ENCODE measurements at regions not wholly inside any gene's neighbourhood (a gene's known extent, or its start where the extent isn't known, plus 50 kb on each side); places are given as distances from the start of the nearest gene placed in this dataset.

GRCh38 chr14:100406505-100407131 is 83.5 kb downstream of the SLC25A47 start:
- Histone ChIP-seq H3K4me3 (ENCODE audit: low read depth, low read length) (peak overlapping the region; percentile 32), H3K36me3 (ENCODE audit: control insufficient read depth, insufficient read depth, low read length) (no peaks in the 10 kb centered on the region), H3K4me1 (ENCODE audit: control insufficient read depth, insufficient read depth, low read length, poor library complexity, severe bottlenecking) (peaks cover 28% of the 10 kb centered on the region), H3K9me3 (ENCODE audit: control insufficient read depth in 2 of 2, low read length in 2 of 2) (no peaks in the 10 kb centered on the region), H3K27me3 (ENCODE audit: control insufficient read depth, insufficient read depth, low read length) (no peaks in the 10 kb centered on the region), H3K27ac (ENCODE audit: insufficient read depth, low read length, poor library complexity, severe bottlenecking) (peak overlapping the region; percentile 51)
- peak in 2 of 3 donors; percentile 19 to 86 for DNase-seq
- H3K27ac Mint-ChIP-seq, result peak overlapping the region; percentile 84 to 96 (median 85)
- H3K9me3 Mint-ChIP-seq, result no peaks in the 10 kb centered on the region
- peak; percentile 72 to 91 for ATAC-seq (ENCODE audit: low read depth in 2 of 2)
- H3K4me3 Mint-ChIP-seq, result peak overlapping the region in 3 of 4 donors; percentile 49 to 85 (median 66)
- no peaks in the 10 kb centered on the region for H3K27me3 Mint-ChIP-seq
- H3K36me3 Mint-ChIP-seq, result peaks cover 15% of the 10 kb centered on the region
- peaks cover 17 to 60% (median 34%) of the 10 kb centered on the region in 4 donors for H3K4me1 Mint-ChIP-seq

GRCh38 chr14:100407376-100408102 is 84.4 kb downstream of the SLC25A47 start:
- Mint-ChIP-seq H3K9me3 (no peaks in the 10 kb centered on the region), H3K27me3 (no peaks in the 10 kb centered on the region), H3K27ac (peak overlapping the region; percentile 21 to 96 (median 84)), H3K4me1 (peaks cover 17 to 55% (median 36%) of the 10 kb centered on the region in 4 donors), H3K4me3 (peak overlapping the region in 2 of 4 donors; percentile 58 to 85), H3K36me3 (peaks cover 10% of the 10 kb centered on the region)
- H3K9me3 ChIP-seq (ENCODE audit: control insufficient read depth in 2 of 2, low read length in 2 of 2), result no peaks in the 10 kb centered on the region
- H3K4me1 ChIP-seq (ENCODE audit: control insufficient read depth, insufficient read depth, low read length, poor library complexity, severe bottlenecking), result peaks cover 28% of the 10 kb centered on the region
- no peak overlapping the region for H3K4me3 ChIP-seq (ENCODE audit: low read depth, low read length)
- no peaks in the 10 kb centered on the region for H3K27me3 ChIP-seq (ENCODE audit: control insufficient read depth, insufficient read depth, low read length)
- no peaks in the 10 kb centered on the region for H3K36me3 ChIP-seq (ENCODE audit: control insufficient read depth, insufficient read depth, low read length)
- no peak for ATAC-seq (ENCODE audit: low read depth in 2 of 2)
- H3K27ac ChIP-seq (ENCODE audit: insufficient read depth, low read length, poor library complexity, severe bottlenecking), result no peak overlapping the region
- DNase-seq, result no peak

GRCh38 chr14:100408350-100409002 is 85.3 kb downstream of the SLC25A47 start:
- ATAC-seq (ENCODE audit: low read depth in 2 of 2) (no peak), DNase-seq (no peak)
- H3K9me3 ChIP-seq (ENCODE audit: control insufficient read depth in 2 of 2, low read length in 2 of 2), result no peaks in the 10 kb centered on the region
- peaks cover 9% of the 10 kb centered on the region for H3K36me3 Mint-ChIP-seq
- peak overlapping the region in 1 of 4 donors; percentile 58 for H3K4me3 Mint-ChIP-seq
- no peak overlapping the region for H3K4me3 ChIP-seq (ENCODE audit: low read depth, low read length)
- H3K27ac Mint-ChIP-seq, result peak overlapping the region in 2 of 3 donors; percentile 15 to 84
- H3K27ac ChIP-seq (ENCODE audit: insufficient read depth, low read length, poor library complexity, severe bottlenecking), result peak overlapping the region; percentile 3
- peaks cover 0 to 2% (median 0%) of the 10 kb centered on the region in 7 donors for H3K9me3 Mint-ChIP-seq
- no peaks in the 10 kb centered on the region for H3K36me3 ChIP-seq (ENCODE audit: control insufficient read depth, insufficient read depth, low read length)
- peaks cover 28% of the 10 kb centered on the region for H3K4me1 ChIP-seq (ENCODE audit: control insufficient read depth, insufficient read depth, low read length, poor library complexity, severe bottlenecking)
- H3K27me3 Mint-ChIP-seq, result no peaks in the 10 kb centered on the region
- H3K27me3 ChIP-seq (ENCODE audit: control insufficient read depth, insufficient read depth, low read length), result no peaks in the 10 kb centered on the region
- peaks cover 17 to 50% (median 36%) of the 10 kb centered on the region in 4 donors for H3K4me1 Mint-ChIP-seq

GRCh38 chr14:100409003-100409360 is 85.8 kb downstream of the SLC25A47 start:
- Mint-ChIP-seq H3K9me3 (peaks cover 0 to 2% (median 0%) of the 10 kb centered on the region in 7 donors), H3K4me3 (no peak overlapping the region), H3K4me1 (peaks cover 17 to 46% (median 36%) of the 10 kb centered on the region in 4 donors), H3K27me3 (no peaks in the 10 kb centered on the region), H3K36me3 (peaks cover 9% of the 10 kb centered on the region), H3K27ac (peak overlapping the region in 1 of 3 donors; percentile 15)
- Histone ChIP-seq H3K36me3 (ENCODE audit: control insufficient read depth, insufficient read depth, low read length) (no peaks in the 10 kb centered on the region), H3K4me1 (ENCODE audit: control insufficient read depth, insufficient read depth, low read length, poor library complexity, severe bottlenecking) (peaks cover 28% of the 10 kb centered on the region), H3K27ac (ENCODE audit: insufficient read depth, low read length, poor library complexity, severe bottlenecking) (peak overlapping the region; percentile 3), H3K4me3 (ENCODE audit: low read depth, low read length) (no peak overlapping the region), H3K27me3 (ENCODE audit: control insufficient read depth, insufficient read depth, low read length) (no peaks in the 10 kb centered on the region), H3K9me3 (ENCODE audit: control insufficient read depth in 2 of 2, low read length in 2 of 2) (no peaks in the 10 kb centered on the region)
- no peak for DNase-seq
- no peak for ATAC-seq (ENCODE audit: low read depth in 2 of 2)

- Mint-ChIP-seq H3K9me3 (peaks cover 0 to 2% (median 0%) of the 10 kb centered on the region in 7 donors), H3K4me1 (peaks cover 17 to 42% (median 33%) of the 10 kb centered on the region in 4 donors), H3K36me3 (peaks cover 9% of the 10 kb centered on the region), H3K4me3 (no peak overlapping the region), H3K27me3 (no peaks in the 10 kb centered on the region), H3K27ac (peak overlapping the region in 2 of 3 donors; percentile 5 to 30)
- Histone ChIP-seq H3K27ac (ENCODE audit: insufficient read depth, low read length, poor library complexity, severe bottlenecking) (no peak overlapping the region), H3K36me3 (ENCODE audit: control insufficient read depth, insufficient read depth, low read length) (no peaks in the 10 kb centered on the region), H3K4me1 (ENCODE audit: control insufficient read depth, insufficient read depth, low read length, poor library complexity, severe bottlenecking) (peaks cover 28% of the 10 kb centered on the region), H3K4me3 (ENCODE audit: low read depth, low read length) (no peak overlapping the region), H3K9me3 (ENCODE audit: control insufficient read depth in 2 of 2, low read length in 2 of 2) (no peaks in the 10 kb centered on the region), H3K27me3 (ENCODE audit: control insufficient read depth, insufficient read depth, low read length) (no peaks in the 10 kb centered on the region)
- DNase-seq, result no peak
- no peak for ATAC-seq (ENCODE audit: low read depth in 2 of 2)
Measured at GRCh38 chr14:100409651-100410050, 86.5 kb downstream of the SLC25A47 start.

GRCh38 chr14:100410056-100410565 is 87.0 kb downstream of the SLC25A47 start:
- Mint-ChIP-seq H3K4me1 (peaks cover 17 to 37% (median 29%) of the 10 kb centered on the region in 4 donors), H3K27ac (peak overlapping the region in 2 of 3 donors; percentile 5 to 30), H3K27me3 (no peaks in the 10 kb centered on the region), H3K36me3 (peaks cover 9% of the 10 kb centered on the region), H3K9me3 (peaks cover 0 to 2% (median 0%) of the 10 kb centered on the region in 7 donors), H3K4me3 (no peak overlapping the region)
- no peak overlapping the region for H3K27ac ChIP-seq (ENCODE audit: insufficient read depth, low read length, poor library complexity, severe bottlenecking)
- ATAC-seq (ENCODE audit: low read depth in 2 of 2) (no peak), DNase-seq (no peak)
- no peaks in the 10 kb centered on the region for H3K27me3 ChIP-seq (ENCODE audit: control insufficient read depth, insufficient read depth, low read length)
- no peaks in the 10 kb centered on the region for H3K36me3 ChIP-seq (ENCODE audit: control insufficient read depth, insufficient read depth, low read length)
- H3K4me3 ChIP-seq (ENCODE audit: low read depth, low read length), result no peak overlapping the region
- no peaks in the 10 kb centered on the region for H3K9me3 ChIP-seq (ENCODE audit: control insufficient read depth in 2 of 2, low read length in 2 of 2)
- peaks cover 28% of the 10 kb centered on the region for H3K4me1 ChIP-seq (ENCODE audit: control insufficient read depth, insufficient read depth, low read length, poor library complexity, severe bottlenecking)

- Histone ChIP-seq H3K36me3 (ENCODE audit: control insufficient read depth, insufficient read depth, low read length) (no peaks in the 10 kb centered on the region), H3K4me3 (ENCODE audit: low read depth, low read length) (no peak overlapping the region), H3K4me1 (ENCODE audit: control insufficient read depth, insufficient read depth, low read length, poor library complexity, severe bottlenecking) (no peaks in the 10 kb centered on the region), H3K27ac (ENCODE audit: insufficient read depth, low read length, poor library complexity, severe bottlenecking) (no peak overlapping the region), H3K9me3 (ENCODE audit: control insufficient read depth in 2 of 2, low read length in 2 of 2) (no peaks in the 10 kb centered on the region), H3K27me3 (ENCODE audit: control insufficient read depth, insufficient read depth, low read length) (no peaks in the 10 kb centered on the region)
- no peaks in the 10 kb centered on the region for H3K27me3 Mint-ChIP-seq
- no peak overlapping the region for H3K4me3 Mint-ChIP-seq
- peaks cover 0 to 2% (median 0%) of the 10 kb centered on the region in 7 donors for H3K9me3 Mint-ChIP-seq
- H3K4me1 Mint-ChIP-seq, result peaks cover 3 to 20% (median 6%) of the 10 kb centered on the region in 4 donors
- no peak overlapping the region for H3K27ac Mint-ChIP-seq
- ATAC-seq (ENCODE audit: low read depth in 2 of 2), result no peak
- no peaks in the 10 kb centered on the region for H3K36me3 Mint-ChIP-seq
- no peak for DNase-seq
Measured at GRCh38 chr14:100413699-100414098, 90.6 kb downstream of the SLC25A47 start.

Data from CD4-positive, CD25-positive, alpha-beta regulatory T cell (primary cell).